Mammary epithelial cell (primary cell): ENCODE measurements at regions not wholly inside any gene's neighbourhood (a gene's known extent, or its start where the extent isn't known, plus 50 kb on each side); places are given as distances from the start of the nearest gene placed in this dataset.

Source experiments
- CTCF ChIP-seq, 2 donors: IDR thresholded peaks in 1 of 2; conservative IDR thresholded peaks in 1 of 2; 2 replicates each; pipeline ENCODE4 v1.5.1; 2011 to 2012; ENCODE audit warnings: inconsistent platforms in 2 of 2, low read length in 2 of 2, mild to moderate bottlenecking in 2 of 2, control low read depth in 1 of 2, low read depth in 1 of 2; ENCODE audit not compliant: insufficient read depth in 1 of 2; ENCODE audit errors: extremely low read depth in 1 of 2
- EZH2 ChIP-seq: IDR thresholded peaks from 2 replicates; pipeline ENCODE4 v1.6.1; 2012; ENCODE audit warnings: low read length, inconsistent platforms, borderline replicate concordance

DNA sequence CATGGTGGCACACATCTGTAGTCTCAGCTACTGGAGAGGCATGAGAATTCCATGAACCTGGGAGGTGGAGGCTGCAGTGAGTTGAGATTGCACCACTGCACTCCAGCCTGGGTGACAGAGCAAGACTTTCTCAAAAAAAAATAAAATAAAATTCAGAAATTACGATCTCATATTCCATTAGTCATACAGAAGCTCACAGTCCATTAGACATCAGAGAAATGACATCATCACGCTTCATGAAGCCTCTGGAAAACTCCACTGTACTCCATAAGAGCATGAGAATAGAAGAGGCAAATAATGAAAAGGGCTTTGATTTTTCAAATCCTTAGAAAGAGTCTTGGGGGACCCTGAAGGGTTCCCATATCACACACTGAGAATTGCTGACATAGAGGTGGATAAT lies 145.0 kb upstream of the MITF start:
- no peak for TF ChIP-seq CTCF (conservative IDR thresholded peaks at IDR 0.05 in 1 of 2, IDR thresholded peaks at IDR 0.05 in 1 of 2; ENCODE audit: extremely low read depth in 1 of 2, insufficient read depth in 1 of 2, low read depth in 1 of 2, low read length in 2 of 2)
- TF ChIP-seq EZH2: no peak
